PC-3 (cell line): ENCODE measurements at regions not wholly inside any gene's neighbourhood (a gene's known extent, or its start where the extent isn't known, plus 50 kb on each side); places are given as distances from the start of the nearest gene placed in this dataset.
A peak's percentile ranks its signal among the peaks of the same experiment; 100 is the strongest.

Source experiments
- ATAC-seq: fragments of 200-7000 bp; cut with Tn5 transposase; 2 replicates; pipeline ENCODE4 v1.9.1; 2020; ENCODE audit warnings: mild to moderate bottlenecking, moderate library complexity
- BruUV-seq: library from RNA; stranded (reverse); fragments of 400-500 nt; replicated peaks from 2 replicates; lab custom pipeline; 2021; lab: Mats Ljungman, UMichigan
- CTCF ChIA-PET: fragments of 300-600 bp; sonication (Branson Sonifier 250); formaldehyde crosslinking; loops from one replicate; lab custom pipeline; 2022; ENCODE audit warnings: antibody characterized with exemption; lab: Charles Lee
- POLR2A ChIA-PET: fragments of 300-600 bp; sonication (Branson Sonifier 250); formaldehyde crosslinking; loops from one replicate; lab custom pipeline; 2022; ENCODE audit warnings: antibody characterized with exemption; ENCODE audit not compliant: unreplicated experiment; lab: Charles Lee
- DNase-seq: peaks from one replicate; pipeline ENCODE4 v3.0.0-alpha.2; 2015
- H2AFZ ChIP-seq: fragments of 300-600 bp; sonication (generic); 2 replicates; pipeline ENCODE4 v1.6.0; 2016; ENCODE audit warnings: antibody characterized with exemption, low read length
- H3F3A ChIP-seq: fragments of 300-600 bp; sonication (generic); one replicate; pipeline ENCODE4 v1.6.0; 2017; ENCODE audit warnings: antibody characterized with exemption, low read length, control low read depth, mild to moderate bottlenecking; ENCODE audit not compliant: unreplicated experiment
- H3K27ac ChIP-seq: fragments of 300-600 bp; sonication (generic); 2 replicates; pipeline ENCODE4 v1.5.1; 2016; ENCODE audit warnings: mild to moderate bottlenecking, low read length
- H3K27me3 ChIP-seq: fragments of 300-600 bp; sonication (generic); 2 replicates; pipeline ENCODE4 v1.6.1; 2016; ENCODE audit warnings: low read length, mixed read lengths
- H3K36me3 ChIP-seq: fragments of 300-600 bp; sonication (generic); 2 replicates; pipeline ENCODE4 v1.6.1; 2016; ENCODE audit warnings: low read depth, mixed run types, low read length, mixed read lengths
- H3K4me1 ChIP-seq: fragments of 300-600 bp; sonication (generic); 2 replicates; pipeline ENCODE4 v1.5.1; 2016; ENCODE audit warnings: low read length; ENCODE audit not compliant: insufficient read depth
- H3K4me2 ChIP-seq: fragments of 300-600 bp; sonication (generic); 2 replicates; pipeline ENCODE4 v1.6.0; 2016; ENCODE audit warnings: low read length
- H3K4me3 ChIP-seq: fragments of 300-600 bp; sonication (generic); 2 replicates; pipeline ENCODE4 v1.5.1; 2016; ENCODE audit warnings: mild to moderate bottlenecking, low read length, mixed read lengths
- H3K79me2 ChIP-seq: fragments of 300-600 bp; sonication (generic); 2 replicates; pipeline ENCODE4 v1.6.1; 2017; ENCODE audit warnings: low read length, mixed read lengths
- H3K9ac ChIP-seq: fragments of 300-600 bp; sonication (generic); 2 replicates; pipeline ENCODE4 v1.6.0; 2016; ENCODE audit warnings: mild to moderate bottlenecking, low read length
- H3K9me2 ChIP-seq: fragments of 300-600 bp; sonication (generic); replicated peaks from 2 replicates; pipeline ENCODE4 v1.6.1; 2016; ENCODE audit warnings: mixed run types, low read length, mixed read lengths
- H3K9me3 ChIP-seq: fragments of 300-600 bp; sonication (generic); 2 replicates; pipeline ENCODE4 v1.6.1; 2016; ENCODE audit warnings: low read length, mixed read lengths
- H4K20me1 ChIP-seq: fragments of 300-600 bp; sonication (generic); 2 replicates; pipeline ENCODE4 v1.6.1; 2016; ENCODE audit warnings: low read length, mixed read lengths
- EZH2 ChIP-seq: fragments of 300-600 bp; sonication (generic); IDR thresholded peaks from one replicate; pipeline ENCODE4 v1.6.1; 2017; ENCODE audit warnings: antibody characterized with exemption, mild to moderate bottlenecking, low read length; ENCODE audit not compliant: unreplicated experiment
- EZH2phosphoT487 ChIP-seq: fragments of 300-600 bp; sonication (generic); IDR thresholded peaks from 2 replicates; pipeline ENCODE4 v1.6.1; 2018; ENCODE audit warnings: mild to moderate bottlenecking, antibody characterized with exemption, low read length, borderline replicate concordance
- intact Hi-C: fragments of 100-400 bp; cut with micrococcal nuclease; formaldehyde crosslinking; loops from 2 replicates; pipeline ENCODE4 v1.9.0; 2023
- TF ChIP-seq, protein P1 (sequence below): fragments of 300-600 bp; sonication (generic); conservative IDR thresholded peaks from 2 replicates; pipeline ENCODE4 v1.5.1; 2017; ENCODE audit warnings: antibody characterized with exemption, low read depth, mild to moderate bottlenecking, low read length

DNA sequence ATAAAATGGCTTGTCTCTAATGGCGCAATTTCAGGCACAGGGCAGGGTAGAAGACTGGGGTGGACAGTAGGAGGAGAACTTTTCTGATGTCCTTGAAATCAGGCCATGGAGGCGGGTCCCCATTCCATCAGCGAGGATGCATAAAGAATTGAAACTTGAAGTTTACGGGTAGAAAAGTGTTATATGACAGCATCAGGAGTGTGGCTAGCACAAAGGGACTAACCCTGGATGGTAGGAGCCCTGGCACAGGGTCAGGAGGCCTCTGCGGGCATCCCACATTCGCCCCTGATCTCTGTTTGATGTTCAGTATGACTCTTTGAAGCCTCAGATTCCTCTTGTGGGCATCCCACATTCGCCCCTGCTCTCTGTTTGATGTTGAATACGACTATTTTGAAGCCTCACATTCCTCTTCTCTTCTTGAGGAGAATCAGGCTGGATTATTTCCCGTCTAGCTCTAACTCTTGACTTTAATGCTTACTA is 94.8 kb upstream of the ADRA1B start:
- Histone ChIP-seq H3K36me3 (no peaks in the 10 kb centered on the region), H3K27me3 (no peaks in the 10 kb centered on the region), H3K4me2 (no peak overlapping the region), H3F3A (peaks cover 5% of the 10 kb centered on the region), H2AFZ (no peak overlapping the region), H3K9ac (no peak overlapping the region), H3K9me2 (no peaks in the 10 kb centered on the region), H3K4me1 (peaks cover 41% of the 10 kb centered on the region), H3K27ac (no peak overlapping the region), H4K20me1 (no peaks in the 10 kb centered on the region), H3K9me3 (no peaks in the 10 kb centered on the region), H3K79me2 (no peaks in the 10 kb centered on the region), H3K4me3 (no peak overlapping the region)
- intact Hi-C loops = loop anchor here (10.0 kb wide), 1 partner anchor 307 kb away; no protein-coding TSS in a partner anchor
- BruUV-seq = no TSS peak
- TF ChIP-seq, protein P1, sequence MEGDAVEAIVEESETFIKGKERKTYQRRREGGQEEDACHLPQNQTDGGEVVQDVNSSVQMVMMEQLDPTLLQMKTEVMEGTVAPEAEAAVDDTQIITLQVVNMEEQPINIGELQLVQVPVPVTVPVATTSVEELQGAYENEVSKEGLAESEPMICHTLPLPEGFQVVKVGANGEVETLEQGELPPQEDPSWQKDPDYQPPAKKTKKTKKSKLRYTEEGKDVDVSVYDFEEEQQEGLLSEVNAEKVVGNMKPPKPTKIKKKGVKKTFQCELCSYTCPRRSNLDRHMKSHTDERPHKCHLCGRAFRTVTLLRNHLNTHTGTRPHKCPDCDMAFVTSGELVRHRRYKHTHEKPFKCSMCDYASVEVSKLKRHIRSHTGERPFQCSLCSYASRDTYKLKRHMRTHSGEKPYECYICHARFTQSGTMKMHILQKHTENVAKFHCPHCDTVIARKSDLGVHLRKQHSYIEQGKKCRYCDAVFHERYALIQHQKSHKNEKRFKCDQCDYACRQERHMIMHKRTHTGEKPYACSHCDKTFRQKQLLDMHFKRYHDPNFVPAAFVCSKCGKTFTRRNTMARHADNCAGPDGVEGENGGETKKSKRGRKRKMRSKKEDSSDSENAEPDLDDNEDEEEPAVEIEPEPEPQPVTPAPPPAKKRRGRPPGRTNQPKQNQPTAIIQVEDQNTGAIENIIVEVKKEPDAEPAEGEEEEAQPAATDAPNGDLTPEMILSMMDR = no peak
- no peak for TF ChIP-seq EZH2phosphoT487
- TF ChIP-seq EZH2 = no peak
- CTCF ChIA-PET = no interaction called here
- POLR2A ChIA-PET = no interaction called here
- no peak for DNase-seq
- ATAC-seq = no peak

DNA sequence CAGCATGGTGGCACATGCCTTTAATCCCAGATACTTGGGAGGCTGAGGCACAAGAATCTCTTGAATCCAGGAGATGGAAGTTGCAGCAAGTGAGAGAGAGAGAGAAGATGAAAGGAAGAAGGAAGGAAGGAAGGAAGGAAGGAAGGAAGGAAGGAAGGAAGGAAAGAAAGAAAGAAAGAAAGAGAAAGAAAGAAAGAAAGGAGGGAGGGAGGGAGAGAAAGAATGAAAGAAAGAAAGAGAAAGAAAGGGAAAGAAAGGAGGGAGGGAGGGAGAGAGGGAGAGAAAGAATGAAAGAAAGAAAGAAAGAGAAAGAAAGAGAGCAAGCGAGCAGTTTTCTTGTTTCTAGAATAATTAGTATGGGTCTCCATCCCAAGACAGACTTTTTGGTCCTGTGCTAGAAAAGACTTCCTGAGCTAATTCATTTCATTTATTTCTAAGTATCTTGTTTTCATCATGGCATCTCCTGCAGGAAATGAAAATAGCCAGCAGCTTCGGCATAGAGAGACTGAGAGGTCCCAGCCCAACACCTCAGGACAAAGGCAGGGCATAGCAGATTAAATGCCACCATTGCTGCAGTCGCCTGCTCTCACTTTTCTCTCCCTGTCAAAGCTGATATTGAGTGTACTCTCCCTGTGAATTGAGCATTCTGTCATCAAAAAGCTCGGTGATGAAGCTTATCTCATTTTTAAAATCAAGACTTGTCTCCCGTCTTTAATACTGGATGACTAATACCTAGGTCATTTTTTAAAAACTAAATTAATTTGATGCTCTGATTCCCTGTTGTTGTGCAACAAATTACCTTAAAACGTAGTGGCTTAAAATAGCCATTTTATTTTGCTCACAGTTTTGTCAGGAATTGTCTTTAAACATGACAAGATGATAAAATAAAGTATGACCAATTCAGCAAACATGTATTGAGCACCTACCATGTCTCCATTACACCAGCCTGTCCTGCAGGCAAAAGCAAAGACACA is 91.8 kb upstream of the ADRA1B start:
- H4K20me1 ChIP-seq = no peaks in the 10 kb centered on the region
- H3K9me2 ChIP-seq = no peaks in the 10 kb centered on the region
- peak overlapping the region; percentile 61 for H3K4me2 ChIP-seq
- H3K36me3 ChIP-seq = no peaks in the 10 kb centered on the region
- H3K9me3 ChIP-seq = no peaks in the 10 kb centered on the region
- H3K27me3 ChIP-seq = no peaks in the 10 kb centered on the region
- no peak for TF ChIP-seq EZH2phosphoT487
- TF ChIP-seq EZH2 = no peak
- TF ChIP-seq, protein P1 = no peak
- CTCF ChIA-PET = no interaction called here
- peaks cover 5% of the 10 kb centered on the region for H3F3A ChIP-seq
- POLR2A ChIA-PET = no interaction called here
- intact Hi-C loops = loop anchor here (2.0 to 10.0 kb wide), 4 partner anchors 52 to 310 kb away; no protein-coding TSS in a partner anchor
- no peak overlapping the region for H2AFZ ChIP-seq
- peak overlapping the region; percentile 74 for H3K9ac ChIP-seq
- no TSS peak for BruUV-seq
- H3K4me3 ChIP-seq = no peak overlapping the region; the same call in 1 of the 2 replicates
- ATAC-seq = peak; percentile 7
- no peaks in the 10 kb centered on the region for H3K79me2 ChIP-seq
- peaks cover 50% of the 10 kb centered on the region for H3K4me1 ChIP-seq
- DNase-seq = peak; percentile 68
- peak overlapping the region; percentile 95 for H3K27ac ChIP-seq
